GM21447 (cell line): ENCODE measurements at regions not wholly inside any gene's neighbourhood (a gene's known extent, or its start where the extent isn't known, plus 50 kb on each side); places are given as distances from the start of the nearest gene placed in this dataset.
"Not testable (repeated sequence)": the region's sequence is repeated elsewhere in the genome, so short reads cannot be mapped to it uniquely, and the experiment has no call there.

ENCODE experiments used
- ATAC-seq: cut with Tn5 transposase; IDR thresholded peaks from one replicate; pipeline ENCODE4 v1.9.1; 2021; ENCODE audit not compliant: unreplicated experiment

DNA sequence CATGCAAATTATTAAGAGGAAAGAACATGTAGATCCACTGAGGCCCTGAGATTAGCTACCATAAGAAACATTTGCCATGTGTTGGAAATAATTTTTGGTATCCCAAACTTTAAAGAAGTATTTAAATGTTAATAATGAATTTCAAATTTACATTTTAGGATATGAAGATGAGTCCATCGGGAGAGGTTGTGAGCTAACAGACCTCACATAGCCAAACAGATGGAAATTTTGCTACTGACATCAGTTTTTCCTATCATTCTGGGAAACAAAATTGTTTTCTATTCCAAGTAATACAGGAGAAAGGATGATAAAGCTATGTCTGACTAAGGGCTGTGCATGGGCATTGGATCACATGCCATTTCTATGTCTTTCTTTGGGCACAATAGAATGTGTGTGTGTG is 809.6 kb downstream of the TENT5A start:
- ATAC-seq: no peak

DNA sequence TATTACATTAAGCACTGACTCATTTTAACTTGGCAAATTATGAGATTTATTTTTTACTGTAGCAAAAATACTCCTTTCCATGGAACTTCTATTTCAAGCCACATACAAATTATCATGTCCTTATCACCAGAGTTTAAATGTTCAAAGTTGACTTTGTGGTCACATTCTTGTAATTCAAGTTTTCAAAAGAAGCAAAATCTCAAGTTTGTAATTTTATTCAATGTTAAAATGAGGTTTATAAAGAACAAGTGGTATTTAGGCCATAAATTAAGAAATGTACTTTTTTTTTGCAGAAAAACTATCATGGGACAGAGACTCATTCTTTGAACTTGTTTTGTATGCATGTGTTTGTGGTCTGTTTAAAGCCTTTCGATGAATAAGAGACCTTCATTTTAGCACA is 811.5 kb downstream of the TENT5A start:
- no peak for ATAC-seq

DNA sequence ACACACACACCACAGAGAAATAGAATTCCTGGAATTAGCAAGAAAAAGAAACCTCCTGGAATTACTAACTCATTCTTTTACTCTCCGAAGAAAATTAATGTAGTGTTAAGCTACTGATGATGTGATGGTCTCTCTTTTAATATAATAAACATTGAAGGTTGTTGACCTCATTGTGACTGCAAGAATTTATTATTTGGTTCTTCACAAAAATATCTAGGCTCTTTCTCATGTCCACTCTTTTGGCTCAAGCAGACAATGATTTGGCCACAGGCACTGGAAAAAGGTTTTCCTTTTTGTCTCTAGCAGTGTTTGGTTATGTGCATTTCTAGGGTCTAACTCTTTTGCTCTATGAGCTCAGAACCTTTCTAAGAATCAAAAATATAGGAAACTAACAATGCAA is 811.9 kb downstream of the TENT5A start:
- ATAC-seq: no peak

DNA sequence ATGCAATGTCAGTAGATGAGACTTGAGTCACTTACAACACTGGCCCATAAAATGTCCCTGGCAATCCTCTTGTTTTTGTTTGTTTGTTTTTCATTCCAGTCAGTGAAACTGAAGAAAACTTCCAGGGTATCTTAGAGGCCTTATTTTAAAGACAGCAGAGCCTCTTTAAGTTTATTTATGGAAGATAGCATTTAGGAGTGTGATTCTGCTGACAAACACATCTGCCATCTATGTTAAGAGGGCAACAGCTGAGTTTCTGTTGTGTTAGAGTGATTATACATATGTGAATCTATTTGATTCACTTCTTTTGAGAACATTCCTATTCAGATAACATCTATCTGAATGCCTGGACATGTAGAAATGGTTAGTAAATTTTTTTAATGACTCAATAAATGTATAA is 812.6 kb downstream of the TENT5A start:
- no peak for ATAC-seq

DNA sequence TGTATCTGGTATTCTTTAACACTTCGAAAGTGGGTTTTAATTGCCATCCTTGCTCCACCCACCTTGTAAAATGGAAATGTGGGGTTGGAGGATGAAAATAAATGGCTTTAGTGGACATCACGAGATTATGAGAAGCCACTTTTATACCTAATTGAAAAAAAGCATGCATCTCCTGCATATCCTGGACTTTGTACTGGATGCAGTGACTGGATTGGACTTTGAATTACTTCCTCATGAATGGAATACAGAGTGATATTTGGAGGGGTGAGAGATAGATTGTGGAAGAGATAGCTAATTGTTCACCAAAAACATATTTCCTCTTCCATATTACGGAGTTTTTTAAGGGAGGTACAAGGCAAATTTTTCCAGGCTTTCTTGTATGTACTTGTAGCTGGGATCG is 813.0 kb downstream of the TENT5A start:
- no peak for ATAC-seq

DNA sequence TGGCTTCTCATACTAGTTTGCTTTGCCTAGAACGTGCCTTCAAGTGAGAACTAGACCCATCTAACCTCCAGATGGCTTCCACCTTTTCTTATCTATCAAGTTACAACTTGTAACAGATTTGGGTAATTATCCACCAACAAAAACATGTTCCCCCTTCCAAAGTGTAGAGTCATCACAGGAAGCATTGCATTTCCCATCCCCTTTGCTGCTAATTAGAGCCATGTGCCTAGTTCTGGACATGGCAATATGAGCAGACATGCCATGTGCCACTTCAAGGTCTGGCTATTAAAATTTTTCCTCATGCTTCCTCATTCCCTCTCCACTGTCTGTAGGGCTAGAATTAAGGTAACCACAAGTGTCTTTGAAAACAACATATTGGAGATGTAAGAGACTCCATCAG is 814.4 kb downstream of the TENT5A start:
- ATAC-seq: no peak

DNA sequence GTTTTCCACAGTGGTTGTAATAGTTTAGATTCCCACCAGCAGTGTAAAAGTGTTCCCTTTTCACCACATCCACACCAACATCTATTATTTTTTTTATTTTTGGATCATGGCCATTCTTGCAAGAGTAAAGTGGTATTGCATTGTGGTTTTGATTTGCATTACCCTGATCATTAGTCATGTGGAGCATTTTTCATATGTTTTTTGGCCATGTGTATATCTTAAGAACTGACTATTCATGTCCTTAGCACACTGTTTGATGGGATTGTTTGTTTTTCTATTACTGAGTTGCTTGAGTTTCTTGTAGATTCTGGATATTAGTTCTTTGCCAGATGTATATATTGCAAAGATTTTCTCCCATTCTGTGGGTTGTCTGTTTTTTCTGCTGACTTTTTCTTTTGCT is 820.1 kb downstream of the TENT5A start:
- ATAC-seq: no peak

DNA sequence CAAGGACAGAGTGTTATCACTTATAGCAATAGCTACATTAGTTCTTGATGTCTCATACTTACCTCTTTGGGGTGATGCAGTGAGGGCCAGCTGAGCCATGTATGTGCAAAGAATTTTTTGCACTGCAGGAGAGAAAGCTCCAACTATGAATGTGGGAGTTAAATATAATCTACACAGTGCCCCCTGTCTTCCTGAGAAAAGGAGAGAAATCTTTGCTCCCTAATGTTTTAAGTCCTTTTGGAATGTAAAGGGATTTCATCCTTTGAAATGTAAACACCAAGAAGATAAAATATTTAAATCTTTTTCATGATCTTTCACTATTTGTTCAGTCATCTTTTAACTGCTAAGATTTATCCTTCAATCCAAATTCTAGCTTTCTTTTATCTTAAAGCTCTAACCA is 822.1 kb downstream of the TENT5A start:
- ATAC-seq: no peak

DNA sequence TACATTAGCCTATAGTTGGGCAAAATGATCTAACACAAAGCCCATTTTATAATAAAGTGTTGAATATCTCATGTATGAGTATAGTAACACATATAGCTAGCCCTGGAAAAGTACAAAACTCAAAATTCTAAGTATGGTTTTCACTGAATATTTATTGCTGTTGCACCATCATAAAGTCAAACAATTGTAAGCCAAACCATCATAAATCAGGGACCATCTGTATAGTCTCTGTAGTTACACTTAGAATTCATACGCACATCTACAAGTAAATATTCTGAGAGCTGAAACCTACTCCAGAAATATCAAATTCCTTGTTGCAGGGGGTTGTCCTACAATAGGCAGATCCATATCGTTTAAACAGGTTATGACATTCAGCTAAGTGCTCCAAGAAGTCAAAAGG is 817.3 kb downstream of the BCKDHB start:
- no peak for ATAC-seq

DNA sequence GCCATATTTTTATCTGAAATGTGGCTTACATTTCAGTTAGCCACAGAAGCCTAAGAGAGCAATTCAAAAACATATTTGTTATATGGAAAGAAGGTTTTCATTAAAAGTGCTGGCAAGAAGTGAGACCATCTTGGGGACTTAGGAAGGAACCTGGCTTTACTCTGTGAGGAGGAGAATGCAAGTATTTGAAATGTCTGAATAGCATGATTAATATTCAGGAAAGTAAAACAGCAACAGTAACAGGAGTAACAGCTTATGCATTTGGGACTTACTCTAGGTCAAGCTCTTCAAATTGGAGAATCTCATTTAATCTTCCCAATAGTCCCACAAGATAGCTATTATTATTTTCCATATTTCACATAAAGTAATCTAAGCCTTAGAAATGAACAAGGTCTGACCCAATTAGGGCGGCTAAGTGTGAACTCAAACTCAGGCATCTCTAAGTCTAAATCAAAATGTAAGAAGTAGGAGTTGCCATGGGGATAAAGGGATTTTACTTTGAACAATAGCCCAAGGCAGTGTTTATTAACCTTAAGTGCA is 816.5 kb downstream of the BCKDHB start:
- no peak for ATAC-seq

DNA sequence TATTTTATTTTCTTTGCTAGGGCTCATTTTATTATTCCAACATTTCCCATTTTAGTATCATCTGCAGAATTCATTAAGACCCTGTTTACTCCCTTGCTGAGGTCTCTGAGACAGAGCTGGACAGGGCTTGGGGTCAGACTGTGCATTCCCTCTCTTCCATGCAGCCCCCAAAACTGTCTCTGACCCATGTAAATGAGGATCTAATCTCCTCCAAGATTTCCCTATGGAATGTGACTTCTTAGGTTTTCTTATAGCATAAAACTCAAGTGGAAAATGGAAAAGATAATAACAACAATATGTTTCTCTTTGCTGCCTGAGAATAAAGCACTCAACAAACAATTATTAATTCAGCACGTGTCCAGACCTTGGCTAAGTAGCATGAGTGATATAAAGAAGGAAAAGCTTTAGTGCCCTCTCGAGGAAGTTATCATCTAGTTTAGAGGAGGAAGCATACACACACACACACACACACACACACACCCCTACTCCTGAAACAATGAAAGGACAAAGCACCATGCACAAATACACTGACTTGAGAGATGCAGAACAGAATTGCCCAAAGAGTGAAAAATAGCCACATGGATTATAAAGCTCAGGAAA is 815.5 kb downstream of the BCKDHB start:
- ATAC-seq: no peak

DNA sequence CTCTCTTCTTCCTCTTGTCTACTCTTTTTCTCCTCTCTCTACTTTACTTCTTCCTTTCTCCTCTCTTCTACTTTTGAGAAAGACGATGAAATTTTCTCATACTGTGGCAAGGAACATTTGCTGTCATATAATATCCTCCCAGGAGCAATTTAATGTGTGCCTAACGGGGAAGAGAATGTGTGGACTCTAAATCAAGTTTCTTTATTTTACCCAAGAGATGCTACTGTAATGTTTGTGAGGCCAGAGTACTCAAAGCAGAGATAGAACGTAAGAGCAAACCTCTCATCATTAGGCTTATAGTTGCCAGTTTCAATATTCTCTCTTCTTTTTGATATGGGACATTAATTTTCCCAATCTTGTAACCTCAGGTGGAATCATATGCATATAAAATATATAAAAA is 801.4 kb downstream of the BCKDHB start:
- no peak for ATAC-seq

DNA sequence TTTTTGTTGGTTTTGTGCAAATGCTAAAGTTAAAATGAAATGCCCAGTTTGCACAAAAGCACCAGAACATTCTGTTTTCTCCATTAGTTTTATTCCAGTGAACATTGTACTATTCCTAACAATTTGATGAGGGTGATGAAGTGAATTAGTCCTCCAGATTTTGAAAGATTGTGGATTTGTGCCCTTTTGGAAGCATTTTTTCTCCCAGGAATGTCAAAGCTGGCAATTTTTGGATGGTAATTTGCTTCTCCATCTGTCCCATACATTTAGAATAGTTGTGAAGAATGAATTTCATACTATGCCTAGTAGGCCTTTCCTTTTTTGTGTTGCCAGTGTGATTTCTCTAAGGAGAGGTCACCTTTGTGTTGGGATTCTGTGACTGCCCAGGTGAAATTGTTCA is 797.2 kb downstream of the BCKDHB start:
- no peak for ATAC-seq

DNA sequence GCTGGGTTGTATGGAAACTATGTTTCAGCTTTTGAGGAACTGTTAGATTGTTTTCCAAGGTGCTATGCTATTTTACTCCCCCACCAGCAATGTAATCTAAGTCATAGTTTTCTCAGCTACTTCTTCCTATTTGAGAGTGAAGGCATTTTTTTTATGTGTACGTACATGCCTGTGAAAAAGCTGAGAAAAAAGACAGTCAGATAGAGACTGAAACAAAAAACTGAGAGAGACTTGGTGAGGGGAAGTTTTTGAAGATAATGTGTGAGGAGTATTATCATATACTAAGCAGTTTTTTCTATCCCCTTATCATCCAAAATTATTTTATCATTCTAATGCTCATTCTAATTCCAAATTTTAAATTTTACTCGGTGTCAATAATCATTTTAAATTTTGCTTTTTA is 780.0 kb downstream of the BCKDHB start:
- no peak for ATAC-seq

DNA sequence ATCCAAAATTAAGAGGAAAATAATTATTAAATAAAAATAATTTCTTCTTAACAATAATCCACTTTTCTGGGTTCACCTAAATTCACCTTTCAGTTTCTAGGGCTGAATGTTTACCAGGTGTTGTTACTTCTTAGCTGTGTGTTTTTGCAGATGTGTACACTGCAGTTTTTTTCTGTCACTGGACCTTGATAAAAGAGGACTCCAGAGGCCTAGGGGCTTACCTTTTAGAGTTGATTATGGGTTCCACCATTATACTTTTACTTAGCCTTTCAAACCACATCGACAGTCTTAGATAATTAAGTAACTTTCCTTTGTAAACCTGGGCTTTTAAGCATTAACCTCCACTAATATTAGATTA is 766.5 kb downstream of the BCKDHB start:
- no peak for ATAC-seq

DNA sequence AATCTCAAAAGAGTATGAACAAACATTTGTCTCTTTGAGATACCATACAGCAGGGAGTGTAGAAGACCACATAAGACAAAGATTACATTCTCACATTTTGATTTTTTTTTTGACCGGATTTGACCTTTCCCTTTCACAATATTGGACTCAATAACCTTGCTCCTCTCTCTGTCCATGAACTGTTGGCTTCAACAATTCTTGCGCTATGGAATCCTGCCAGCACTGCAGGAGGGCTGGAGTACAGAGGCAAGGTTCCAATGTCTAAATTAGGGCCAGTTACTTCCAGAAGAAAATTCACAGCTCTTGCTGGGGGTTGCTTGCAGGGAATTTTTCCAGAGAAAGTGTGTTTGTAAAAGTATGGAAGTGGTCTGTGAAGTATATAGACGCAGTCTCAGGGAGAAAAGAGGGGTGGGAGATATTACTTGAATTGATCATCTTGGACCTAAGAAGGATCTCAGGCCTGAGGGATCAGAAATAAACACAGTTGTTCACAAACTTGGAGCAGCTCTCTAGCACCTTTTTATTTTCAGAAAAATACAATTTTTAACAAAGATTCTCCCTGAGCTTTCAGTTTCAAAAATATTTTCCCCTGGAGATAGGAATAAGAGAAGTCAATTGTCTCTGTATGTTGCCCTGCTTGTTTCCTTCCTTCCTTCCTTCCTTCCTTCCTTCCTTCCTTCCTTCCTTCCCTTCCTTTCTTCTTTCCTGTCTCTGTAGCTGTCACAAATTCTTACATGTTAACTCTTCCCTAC is 765.9 kb downstream of the BCKDHB start:
- ATAC-seq: no peak

DNA sequence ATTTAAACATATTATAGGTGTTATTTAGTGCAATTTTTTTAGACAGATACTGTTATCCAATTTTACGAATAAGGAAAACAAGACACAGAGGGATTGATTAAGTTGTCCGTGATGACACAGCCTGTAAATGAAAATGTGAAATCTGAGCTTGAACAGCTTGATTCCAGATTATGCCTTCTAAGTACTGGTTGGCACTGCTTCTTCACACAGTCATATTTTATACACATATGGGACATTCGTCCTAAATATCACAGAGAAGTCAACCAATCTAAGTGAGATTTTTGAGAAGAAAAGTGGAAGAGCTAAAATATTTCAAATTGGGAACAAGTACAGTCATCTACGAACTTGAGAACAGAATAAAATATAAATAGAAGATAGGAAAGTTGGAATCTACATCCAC is 756.3 kb downstream of the BCKDHB start:
- ATAC-seq: no peak

DNA sequence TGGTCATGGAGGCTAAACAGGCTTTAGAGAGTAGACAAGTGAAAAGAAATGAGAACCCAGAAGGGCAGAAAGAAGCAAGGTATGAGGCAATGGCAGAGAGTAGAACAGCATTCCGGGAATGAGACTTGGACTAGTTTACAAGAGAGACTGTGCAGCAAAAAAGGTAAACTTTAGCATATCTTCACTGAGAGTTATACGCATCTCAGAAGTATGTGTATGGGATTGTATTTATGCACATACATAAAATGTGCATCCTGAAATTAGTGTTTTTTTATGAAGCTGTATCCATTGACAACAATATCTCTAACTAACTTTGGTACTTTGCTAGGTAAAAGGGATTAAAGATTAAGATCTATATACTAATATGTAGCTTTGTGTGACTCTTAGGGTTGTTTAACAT is 753.6 kb downstream of the BCKDHB start:
- ATAC-seq: no peak

DNA sequence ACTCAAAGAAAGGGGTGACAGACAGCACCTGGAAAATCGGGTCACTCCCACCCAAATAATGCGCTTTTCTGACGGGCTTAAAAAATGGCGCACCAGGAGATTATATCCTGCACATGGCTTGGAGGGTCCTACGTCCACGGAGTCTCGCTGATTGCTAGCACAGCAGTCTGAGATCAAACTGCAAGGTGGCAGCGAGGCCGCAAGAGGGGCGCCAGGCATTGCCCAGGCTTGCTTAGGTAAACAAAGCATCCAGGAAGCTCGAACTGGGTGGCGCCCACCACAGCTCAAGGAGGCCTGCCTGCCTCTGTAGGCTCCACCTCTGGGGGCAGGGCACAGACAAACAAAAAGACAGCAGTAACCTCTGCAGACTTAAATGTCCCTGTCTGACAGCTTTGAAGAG is 741.5 kb downstream of the BCKDHB start:
- ATAC-seq: not testable (repeated sequence)

DNA sequence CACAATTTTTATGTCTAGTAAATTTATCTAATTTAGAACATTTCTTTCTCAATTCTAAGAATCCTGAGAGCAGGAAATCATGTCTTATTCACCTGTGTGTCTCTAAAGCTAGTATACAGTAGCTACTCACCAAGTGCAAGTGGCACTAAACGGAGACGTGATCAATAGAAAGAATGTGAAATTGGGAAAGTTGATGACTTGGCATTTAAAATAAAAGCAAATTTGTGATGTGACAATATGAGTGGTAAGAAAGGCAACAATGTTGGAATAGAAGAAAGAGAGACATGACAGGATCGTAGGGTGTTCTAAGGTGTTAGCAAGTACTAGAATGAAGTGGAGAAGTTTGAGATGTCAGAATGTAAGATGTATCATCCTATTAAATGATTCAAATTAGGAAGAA is 725.9 kb downstream of the BCKDHB start:
- no peak for ATAC-seq

DNA sequence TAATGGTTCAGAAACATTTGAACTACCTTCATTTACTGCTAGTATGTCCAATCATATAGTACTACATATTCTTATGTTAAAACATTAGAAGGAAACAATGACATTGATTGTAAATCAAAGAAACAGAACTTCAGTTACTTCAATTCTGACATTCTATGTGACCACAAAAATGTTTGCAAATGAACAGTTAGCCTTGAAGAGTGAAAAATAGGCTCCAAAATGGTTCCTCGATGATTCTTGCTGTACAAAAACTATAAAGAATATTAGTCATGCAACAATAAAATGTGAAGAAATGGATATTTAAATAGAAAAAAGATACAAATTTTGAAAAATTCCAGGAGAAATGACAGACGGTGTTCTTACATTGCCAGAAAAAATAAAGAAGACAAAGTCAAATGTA is 686.9 kb downstream of the BCKDHB start:
- ATAC-seq: no peak

DNA sequence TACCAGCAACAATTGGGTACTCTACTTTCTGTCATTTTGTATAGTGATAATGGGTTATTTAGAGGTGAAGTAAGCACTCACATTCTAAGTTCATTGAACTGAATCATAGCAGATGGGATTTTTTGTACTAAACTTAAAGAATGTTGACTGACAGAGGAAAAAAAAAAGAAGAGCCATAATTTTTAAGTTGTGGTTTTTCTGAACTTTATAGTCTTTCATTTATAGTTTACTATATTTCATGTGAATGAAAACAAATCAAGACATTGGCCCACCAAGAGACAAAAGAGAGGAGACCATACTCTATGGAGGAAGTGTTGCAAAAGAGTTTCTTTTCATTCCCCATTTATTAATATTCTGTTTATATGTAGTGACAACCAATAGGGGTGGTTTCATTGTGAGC is 685.7 kb downstream of the BCKDHB start:
- no peak for ATAC-seq
